HCT116 (cell line): ENCODE measurements at regions not wholly inside any gene's neighbourhood (a gene's known extent, or its start where the extent isn't known, plus 50 kb on each side); places are given as distances from the start of the nearest gene placed in this dataset.

Experiments used
- EZH2 ChIP-seq: fragments of 200-600 bp; sonication (generic); IDR thresholded peaks from 2 replicates; pipeline ENCODE4 v1.6.1; 2017; ENCODE audit warnings: antibody characterized with exemption, mixed run types
- SRF ChIP-seq: IDR thresholded peaks from 2 replicates; pipeline ENCODE4 v1.6.1; 2012; ENCODE audit warnings: low read depth
- TF ChIP-seq, protein P1 (sequence below), 3 experiments: fragments of 200-600 bp in 1 of 3; sonication (generic) in 1 of 3; IDR thresholded peaks in 2 of 3; conservative IDR thresholded peaks in 1 of 3; 2 replicates each; pipeline ENCODE4 v1.5.1; 2012 to 2017; ENCODE audit warnings: low read depth in 2 of 3, low read length in 2 of 3, antibody characterized with exemption in 1 of 3, borderline replicate concordance in 1 of 3, control low read depth in 1 of 3, mild to moderate bottlenecking in 1 of 3, mixed read lengths in 1 of 3, mixed run types in 1 of 3, moderate library complexity in 1 of 3; ENCODE audit not compliant: insufficient read depth in 1 of 3

- TF ChIP-seq EZH2 (no peak), SRF (no peak)
- TF ChIP-seq, protein P1, sequence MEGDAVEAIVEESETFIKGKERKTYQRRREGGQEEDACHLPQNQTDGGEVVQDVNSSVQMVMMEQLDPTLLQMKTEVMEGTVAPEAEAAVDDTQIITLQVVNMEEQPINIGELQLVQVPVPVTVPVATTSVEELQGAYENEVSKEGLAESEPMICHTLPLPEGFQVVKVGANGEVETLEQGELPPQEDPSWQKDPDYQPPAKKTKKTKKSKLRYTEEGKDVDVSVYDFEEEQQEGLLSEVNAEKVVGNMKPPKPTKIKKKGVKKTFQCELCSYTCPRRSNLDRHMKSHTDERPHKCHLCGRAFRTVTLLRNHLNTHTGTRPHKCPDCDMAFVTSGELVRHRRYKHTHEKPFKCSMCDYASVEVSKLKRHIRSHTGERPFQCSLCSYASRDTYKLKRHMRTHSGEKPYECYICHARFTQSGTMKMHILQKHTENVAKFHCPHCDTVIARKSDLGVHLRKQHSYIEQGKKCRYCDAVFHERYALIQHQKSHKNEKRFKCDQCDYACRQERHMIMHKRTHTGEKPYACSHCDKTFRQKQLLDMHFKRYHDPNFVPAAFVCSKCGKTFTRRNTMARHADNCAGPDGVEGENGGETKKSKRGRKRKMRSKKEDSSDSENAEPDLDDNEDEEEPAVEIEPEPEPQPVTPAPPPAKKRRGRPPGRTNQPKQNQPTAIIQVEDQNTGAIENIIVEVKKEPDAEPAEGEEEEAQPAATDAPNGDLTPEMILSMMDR (IDR thresholded peaks at IDR 0.05 in 2 of 3, conservative IDR thresholded peaks at IDR 0.05 in 1 of 3; ENCODE audit: borderline replicate concordance in 1 of 3, insufficient read depth in 1 of 3, low read depth in 2 of 3, low read length in 2 of 3), result no peak
Measured at GRCh38 chr14:42517806-42518500, 911.3 kb downstream of the LRFN5 start.
